ENCODE measurements at regions not wholly inside any gene's neighbourhood (a gene's known extent, or its start where the extent isn't known, plus 50 kb on each side); places are given as distances from the start of the nearest gene placed in this dataset.

GRCh38 chrX:73930300-73930699, 77.8 kb upstream of the XIST start:
- TF ChIP-seq, protein P1, sequence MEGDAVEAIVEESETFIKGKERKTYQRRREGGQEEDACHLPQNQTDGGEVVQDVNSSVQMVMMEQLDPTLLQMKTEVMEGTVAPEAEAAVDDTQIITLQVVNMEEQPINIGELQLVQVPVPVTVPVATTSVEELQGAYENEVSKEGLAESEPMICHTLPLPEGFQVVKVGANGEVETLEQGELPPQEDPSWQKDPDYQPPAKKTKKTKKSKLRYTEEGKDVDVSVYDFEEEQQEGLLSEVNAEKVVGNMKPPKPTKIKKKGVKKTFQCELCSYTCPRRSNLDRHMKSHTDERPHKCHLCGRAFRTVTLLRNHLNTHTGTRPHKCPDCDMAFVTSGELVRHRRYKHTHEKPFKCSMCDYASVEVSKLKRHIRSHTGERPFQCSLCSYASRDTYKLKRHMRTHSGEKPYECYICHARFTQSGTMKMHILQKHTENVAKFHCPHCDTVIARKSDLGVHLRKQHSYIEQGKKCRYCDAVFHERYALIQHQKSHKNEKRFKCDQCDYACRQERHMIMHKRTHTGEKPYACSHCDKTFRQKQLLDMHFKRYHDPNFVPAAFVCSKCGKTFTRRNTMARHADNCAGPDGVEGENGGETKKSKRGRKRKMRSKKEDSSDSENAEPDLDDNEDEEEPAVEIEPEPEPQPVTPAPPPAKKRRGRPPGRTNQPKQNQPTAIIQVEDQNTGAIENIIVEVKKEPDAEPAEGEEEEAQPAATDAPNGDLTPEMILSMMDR (IDR thresholded peaks at IDR 0.05), result no peak
- no peak for TF ChIP-seq ZFX (IDR thresholded peaks at IDR 0.05; ENCODE audit: borderline replicate concordance)

Measured in 22Rv1 (cell line).